ENCODE measurements at regions not wholly inside any gene's neighbourhood (a gene's known extent, or its start where the extent isn't known, plus 50 kb on each side); places are given as distances from the start of the nearest gene placed in this dataset.

GRCh38 chr12:103181366-103182152 lies 224.1 kb downstream of the ASCL1 start:
- no peak for DNase-seq (ENCODE audit: low spot score)

GRCh38 chr12:103182299-103182698 lies 224.8 kb downstream of the ASCL1 start:
- DNase-seq (ENCODE audit: low spot score), result no peak

- DNase-seq (ENCODE audit: low spot score), result no peak
Measured at GRCh38 chr12:103196467-103196866, 239.0 kb downstream of the ASCL1 start.

- no peak for DNase-seq (ENCODE audit: low spot score)
Measured at GRCh38 chr12:103197725-103198388, 240.4 kb downstream of the ASCL1 start.

GRCh38 chr12:103198499-103198898 lies 241.0 kb downstream of the ASCL1 start:
- no peak for DNase-seq (ENCODE audit: low spot score)

GRCh38 chr12:103205906-103206305 lies 248.4 kb downstream of the ASCL1 start:
- DNase-seq (ENCODE audit: low spot score), result no peak

GRCh38 chr12:103207936-103208335 lies 250.5 kb downstream of the ASCL1 start:
- no peak for DNase-seq (ENCODE audit: low spot score)

- no peak for DNase-seq (ENCODE audit: low spot score)
Measured at GRCh38 chr12:103241184-103241583, 254.6 kb downstream of the C12orf42 start.

GRCh38 chr12:103244596-103244995 lies 251.2 kb downstream of the C12orf42 start:
- DNase-seq (ENCODE audit: low spot score), result no peak

- DNase-seq (ENCODE audit: low spot score), result no peak
Measured at GRCh38 chr12:103247531-103247930, 248.2 kb downstream of the C12orf42 start.

GRCh38 chr12:103249607-103250006 lies 246.2 kb downstream of the C12orf42 start:
- no peak for DNase-seq (ENCODE audit: low spot score)

GRCh38 chr12:103250487-103250886 lies 245.3 kb downstream of the C12orf42 start:
- no peak for DNase-seq (ENCODE audit: low spot score)
